ENCODE measurements at regions not wholly inside any gene's neighbourhood (a gene's known extent, or its start where the extent isn't known, plus 50 kb on each side); places are given as distances from the start of the nearest gene placed in this dataset.

GRCh38 chr3:157807280-157807679, 298.9 kb downstream of the SHOX2 start:
- no peak for DNase-seq (ENCODE audit: insufficient read length, low spot score)
- TF ChIP-seq POU2F2 (IDR thresholded peaks at IDR 0.05; ENCODE audit: low read depth, low read length) (no peak), POLR2AphosphoS5 (IDR thresholded peaks at IDR 0.05; ENCODE audit: low read depth, low read length) (no peak), PAX5 (IDR thresholded peaks at IDR 0.05; ENCODE audit: insufficient read depth, low read length, severe bottlenecking) (no peak), TAF1 (IDR thresholded peaks at IDR 0.05; ENCODE audit: low read depth, low read length) (no peak), SPI1 (IDR thresholded peaks at IDR 0.05; ENCODE audit: low read depth, low read length) (no peak), POLR2A (IDR thresholded peaks at IDR 0.05; ENCODE audit: low read depth, low read length) (no peak)
- no peak for FAIRE-seq

GRCh38 chr3:157805538-157805937, 300.7 kb downstream of the SHOX2 start:
- TF ChIP-seq SPI1 (IDR thresholded peaks at IDR 0.05; ENCODE audit: low read depth, low read length) (no peak), PAX5 (IDR thresholded peaks at IDR 0.05; ENCODE audit: insufficient read depth, low read length, severe bottlenecking) (no peak), POU2F2 (IDR thresholded peaks at IDR 0.05; ENCODE audit: low read depth, low read length) (no peak), POLR2AphosphoS5 (IDR thresholded peaks at IDR 0.05; ENCODE audit: low read depth, low read length) (no peak), POLR2A (IDR thresholded peaks at IDR 0.05; ENCODE audit: low read depth, low read length) (no peak), TAF1 (IDR thresholded peaks at IDR 0.05; ENCODE audit: low read depth, low read length) (no peak)
- no peak for FAIRE-seq
- DNase-seq (ENCODE audit: insufficient read length, low spot score) = no peak

GRCh38 chr3:157794771-157795170, 291.6 kb upstream of the VEPH1 start:
- FAIRE-seq (no peak), DNase-seq (ENCODE audit: insufficient read length, low spot score) (no peak)
- no peak for TF ChIP-seq POLR2A (IDR thresholded peaks at IDR 0.05; ENCODE audit: low read depth, low read length)
- no peak for TF ChIP-seq POLR2AphosphoS5 (IDR thresholded peaks at IDR 0.05; ENCODE audit: low read depth, low read length)
- TF ChIP-seq TAF1 (IDR thresholded peaks at IDR 0.05; ENCODE audit: low read depth, low read length) = no peak
- no peak for TF ChIP-seq PAX5 (IDR thresholded peaks at IDR 0.05; ENCODE audit: insufficient read depth, low read length, severe bottlenecking)
- no peak for TF ChIP-seq POU2F2 (IDR thresholded peaks at IDR 0.05; ENCODE audit: low read depth, low read length)
- TF ChIP-seq SPI1 (IDR thresholded peaks at IDR 0.05; ENCODE audit: low read depth, low read length) = no peak

GRCh38 chr3:157793745-157794144, 290.5 kb upstream of the VEPH1 start:
- TF ChIP-seq SPI1 (IDR thresholded peaks at IDR 0.05; ENCODE audit: low read depth, low read length) = no peak
- TF ChIP-seq TAF1 (IDR thresholded peaks at IDR 0.05; ENCODE audit: low read depth, low read length) = no peak
- no peak for TF ChIP-seq POLR2A (IDR thresholded peaks at IDR 0.05; ENCODE audit: low read depth, low read length)
- no peak for TF ChIP-seq POLR2AphosphoS5 (IDR thresholded peaks at IDR 0.05; ENCODE audit: low read depth, low read length)
- TF ChIP-seq PAX5 (IDR thresholded peaks at IDR 0.05; ENCODE audit: insufficient read depth, low read length, severe bottlenecking) = no peak
- TF ChIP-seq POU2F2 (IDR thresholded peaks at IDR 0.05; ENCODE audit: low read depth, low read length) = no peak
- DNase-seq (ENCODE audit: insufficient read length, low spot score) (no peak), FAIRE-seq (no peak)

GRCh38 chr3:157789162-157789561, 285.9 kb upstream of the VEPH1 start:
- FAIRE-seq = no peak
- no peak for TF ChIP-seq TAF1 (IDR thresholded peaks at IDR 0.05; ENCODE audit: low read depth, low read length)
- no peak for DNase-seq (ENCODE audit: insufficient read length, low spot score)

- TF ChIP-seq POLR2A (IDR thresholded peaks at IDR 0.05; ENCODE audit: low read depth, low read length) (no peak), POU2F2 (IDR thresholded peaks at IDR 0.05; ENCODE audit: low read depth, low read length) (no peak), POLR2AphosphoS5 (IDR thresholded peaks at IDR 0.05; ENCODE audit: low read depth, low read length) (no peak), TAF1 (IDR thresholded peaks at IDR 0.05; ENCODE audit: low read depth, low read length) (no peak), SPI1 (IDR thresholded peaks at IDR 0.05; ENCODE audit: low read depth, low read length) (no peak), PAX5 (IDR thresholded peaks at IDR 0.05; ENCODE audit: insufficient read depth, low read length, severe bottlenecking) (no peak)
- FAIRE-seq (no peak), DNase-seq (ENCODE audit: insufficient read length, low spot score) (no peak)
Observed at GRCh38 chr3:157786618-157787017, 283.4 kb upstream of the VEPH1 start.

GRCh38 chr3:157786211-157786610, 283.0 kb upstream of the VEPH1 start:
- DNase-seq (ENCODE audit: insufficient read length, low spot score) (no peak), FAIRE-seq (no peak)
- TF ChIP-seq SPI1 (IDR thresholded peaks at IDR 0.05; ENCODE audit: low read depth, low read length) = no peak

GRCh38 chr3:157785102-157785826, 282.0 kb upstream of the VEPH1 start:
- no peak for DNase-seq (ENCODE audit: insufficient read length, low spot score)
- FAIRE-seq = no peak
- no peak for TF ChIP-seq POLR2A (IDR thresholded peaks at IDR 0.05; ENCODE audit: low read depth, low read length)
- TF ChIP-seq PAX5 (IDR thresholded peaks at IDR 0.05; ENCODE audit: insufficient read depth, low read length, severe bottlenecking) = no peak
- no peak for TF ChIP-seq TAF1 (IDR thresholded peaks at IDR 0.05; ENCODE audit: low read depth, low read length)
- no peak for TF ChIP-seq POU2F2 (IDR thresholded peaks at IDR 0.05; ENCODE audit: low read depth, low read length)
- TF ChIP-seq SPI1 (IDR thresholded peaks at IDR 0.05; ENCODE audit: low read depth, low read length) = no peak
- no peak for TF ChIP-seq POLR2AphosphoS5 (IDR thresholded peaks at IDR 0.05; ENCODE audit: low read depth, low read length)

- TF ChIP-seq SPI1 (IDR thresholded peaks at IDR 0.05; ENCODE audit: low read depth, low read length) = no peak
- no peak for TF ChIP-seq TAF1 (IDR thresholded peaks at IDR 0.05; ENCODE audit: low read depth, low read length)
- no peak for TF ChIP-seq POU2F2 (IDR thresholded peaks at IDR 0.05; ENCODE audit: low read depth, low read length)
- no peak for TF ChIP-seq PAX5 (IDR thresholded peaks at IDR 0.05; ENCODE audit: insufficient read depth, low read length, severe bottlenecking)
- TF ChIP-seq POLR2AphosphoS5 (IDR thresholded peaks at IDR 0.05; ENCODE audit: low read depth, low read length) = no peak
- no peak for TF ChIP-seq POLR2A (IDR thresholded peaks at IDR 0.05; ENCODE audit: low read depth, low read length)
- no peak for DNase-seq (ENCODE audit: insufficient read length, low spot score)
- FAIRE-seq = no peak
Observed at GRCh38 chr3:157782236-157782635, 279.0 kb upstream of the VEPH1 start.

- TF ChIP-seq TAF1 (IDR thresholded peaks at IDR 0.05; ENCODE audit: low read depth, low read length) (no peak), POU2F2 (IDR thresholded peaks at IDR 0.05; ENCODE audit: low read depth, low read length) (no peak), POLR2AphosphoS5 (IDR thresholded peaks at IDR 0.05; ENCODE audit: low read depth, low read length) (no peak), PAX5 (IDR thresholded peaks at IDR 0.05; ENCODE audit: insufficient read depth, low read length, severe bottlenecking) (no peak), POLR2A (IDR thresholded peaks at IDR 0.05; ENCODE audit: low read depth, low read length) (no peak), SPI1 (IDR thresholded peaks at IDR 0.05; ENCODE audit: low read depth, low read length) (no peak)
- FAIRE-seq = no peak
- no peak for DNase-seq (ENCODE audit: insufficient read length, low spot score)
Observed at GRCh38 chr3:157776861-157777260, 273.6 kb upstream of the VEPH1 start.

Data from GM12891 (cell line).